Stomach (tissue), 8 donors: ENCODE measurements at regions not wholly inside any gene's neighbourhood (a gene's known extent, or its start where the extent isn't known, plus 50 kb on each side); places are given as distances from the start of the nearest gene placed in this dataset.
A peak's percentile ranks its signal among the peaks of the same experiment; 100 is the strongest.

Experiments
- DNase-seq, 2 donors: peaks; one replicate each; pipeline versions ENCODE4 v3.0.0 to v3.0.0-alpha.2; 2013 to 2019
- H3K27ac ChIP-seq, 5 donors: fragments of 200-600 bp in 4 of 5; sonication (generic) in 4 of 5; one replicate each; pipeline ENCODE4 v1.5.1; 2013 to 2019; ENCODE audit warnings: mild to moderate bottlenecking in 1 of 5, moderate library complexity in 1 of 5
- H3K27me3 ChIP-seq, 3 donors: fragments of 200-600 bp; sonication (generic); one replicate each; pipeline ENCODE4 v1.5.1; 2017 to 2019; ENCODE audit warnings: mixed run types in 1 of 3
- H3K36me3 ChIP-seq, 4 donors: fragments of 200-600 bp; sonication (generic); 1 replicate in 3 of 4; 2 replicates in 1 of 4; pipeline ENCODE4 v1.5.1; 2016 to 2019
- H3K4me1 ChIP-seq, 4 donors: fragments of 200-600 bp; sonication (generic); one replicate each; pipeline ENCODE4 v1.5.1; 2016 to 2019
- H3K4me3 ChIP-seq, 4 donors: fragments of 200-600 bp; sonication (generic) in 3 of 4; one replicate each; pipeline ENCODE4 v1.5.1; 2016 to 2019; ENCODE audit warnings: mild to moderate bottlenecking in 1 of 4
- H3K9me3 ChIP-seq, 4 donors: fragments of 200-600 bp; sonication (generic); one replicate each; pipeline ENCODE4 v1.5.1; 2016 to 2019
- CTCF ChIP-seq, 7 experiments: fragments of 450-650 bp in 4 of 7; fragments of 200-600 bp in 3 of 7; sonication (generic) in 3 of 7; IDR thresholded peaks; one replicate each; pipeline ENCODE4 v1.5.1; 2016 to 2019; ENCODE audit warnings: antibody characterized with exemption in 7 of 7, control low read depth in 2 of 7, mild to moderate bottlenecking in 1 of 7
- EP300 ChIP-seq: sonication (generic); formaldehyde crosslinking; IDR thresholded peaks from one replicate; pipeline ENCODE4 v1.6.1; 2017; ENCODE audit warnings: antibody characterized with exemption
- POLR2A ChIP-seq, 4 donors: fragments of 450-650 bp; IDR thresholded peaks; one replicate each; pipeline ENCODE4 v1.6.1; 2016; ENCODE audit warnings: antibody characterized with exemption in 4 of 4, control low read depth in 2 of 4, mild to moderate bottlenecking in 1 of 4, moderate library complexity in 1 of 4
- POLR2AphosphoS5 ChIP-seq, 3 donors: sonication (generic); formaldehyde crosslinking; IDR thresholded peaks; one replicate each; pipeline ENCODE4 v1.6.1; 2016; ENCODE audit warnings: antibody characterized with exemption in 3 of 3
- WGBS, 5 donors: extraction: QIAGEN DNeasy Blood & Tissue Kit in 3 of 5; methylation state at CpG; one replicate each; pipeline versions ENCODE4 v1.1.5 to v1.1.7; 2013 to 2018; 5-methylcytosine and 5-hydroxymethylcytosine counted together
- intact Hi-C: fragments of 100-400 bp; cut with DNase I; formaldehyde crosslinking; loops from one replicate; pipeline ENCODE4 v1.15.1; 2023; ENCODE audit warnings: low total_unique reads
- donor health status: healthy with polysubstance abuse.
- donor health status: Bipolar disorder and iron deficiency.
- donor health status: healthy.

- DNase-seq = no peak
These were observed 51.7 kb upstream of the RPL38 start for GRCh38 chr17:74151551-74152315.

GRCh38 chr17:74152591-74153455 lies 50.7 kb upstream of the RPL38 start:
- intact Hi-C loops = no loop called here
- TF ChIP-seq POLR2A (IDR thresholded peaks at IDR 0.05) = no peak
- no peak for TF ChIP-seq CTCF (IDR thresholded peaks at IDR 0.05)
- TF ChIP-seq EP300 = no peak
- TF ChIP-seq POLR2AphosphoS5 (IDR thresholded peaks at IDR 0.05) = no peak

More at GRCh38 chr17:74151551-74152315, 51.7 kb upstream of the RPL38 start:
- H3K36me3 ChIP-seq = no peaks in the 10 kb centered on the region
- H3K27ac ChIP-seq = no peak overlapping the region
- no peak overlapping the region for H3K4me3 ChIP-seq
- intact Hi-C loops = no loop called here
- peaks cover 0 to 46% (median 17%) of the 10 kb centered on the region in 3 donors for H3K27me3 ChIP-seq
- H3K4me1 ChIP-seq = no peaks in the 10 kb centered on the region
- H3K9me3 ChIP-seq = no peaks in the 10 kb centered on the region
- TF ChIP-seq CTCF (IDR thresholded peaks at IDR 0.05) (no peak), POLR2A (IDR thresholded peaks at IDR 0.05) (no peak)
- WGBS, 5 donors = 84 to 89% (median 86%) methylated on average over 17 to 18 of the region's 18 CpGs

GRCh38 chr17:74153456-74153810 lies 50.0 kb upstream of the RPL38 start:
- DNase-seq = no peak
- Histone ChIP-seq H3K9me3 (no peaks in the 10 kb centered on the region), H3K27ac (no peak overlapping the region), H3K4me3 (no peak overlapping the region), H3K27me3 (peaks cover 0 to 29% (median 10%) of the 10 kb centered on the region in 3 donors), H3K36me3 (no peaks in the 10 kb centered on the region), H3K4me1 (no peaks in the 10 kb centered on the region)
- TF ChIP-seq POLR2AphosphoS5 (IDR thresholded peaks at IDR 0.05) = no peak
- TF ChIP-seq CTCF (IDR thresholded peaks at IDR 0.05) = no peak
- TF ChIP-seq EP300 = no peak
- intact Hi-C loops = no loop called here
- 69 to 98% (median 92%) methylated on average over 4 of the region's 4 CpGs for WGBS, 5 donors

More at GRCh38 chr17:74152591-74153455, 50.7 kb upstream of the RPL38 start:
- Histone ChIP-seq H3K27ac (no peak overlapping the region), H3K27me3 (peaks cover 0 to 35% (median 13%) of the 10 kb centered on the region in 3 donors), H3K9me3 (no peaks in the 10 kb centered on the region), H3K4me3 (no peak overlapping the region), H3K4me1 (no peaks in the 10 kb centered on the region), H3K36me3 (no peaks in the 10 kb centered on the region)
- DNase-seq = peak in 1 of 2 donors; percentile 60
- 54 to 70% (median 58%) methylated on average over 11 to 12 of the region's 12 CpGs for WGBS, 5 donors
